Activated CD4-positive, alpha-beta T cell treated with anti-CD3 and anti-CD28 coated beads, Interleukin-2, amount 50 U/mL, for 16 hours (primary cell): ENCODE measurements at regions not wholly inside any gene's neighbourhood (a gene's known extent, or its start where the extent isn't known, plus 50 kb on each side); places are given as distances from the start of the nearest gene placed in this dataset.

Experiments
- DNase-seq: peaks from one replicate; pipeline ENCODE4 v3.0.0-alpha.2; 2020

DNA sequence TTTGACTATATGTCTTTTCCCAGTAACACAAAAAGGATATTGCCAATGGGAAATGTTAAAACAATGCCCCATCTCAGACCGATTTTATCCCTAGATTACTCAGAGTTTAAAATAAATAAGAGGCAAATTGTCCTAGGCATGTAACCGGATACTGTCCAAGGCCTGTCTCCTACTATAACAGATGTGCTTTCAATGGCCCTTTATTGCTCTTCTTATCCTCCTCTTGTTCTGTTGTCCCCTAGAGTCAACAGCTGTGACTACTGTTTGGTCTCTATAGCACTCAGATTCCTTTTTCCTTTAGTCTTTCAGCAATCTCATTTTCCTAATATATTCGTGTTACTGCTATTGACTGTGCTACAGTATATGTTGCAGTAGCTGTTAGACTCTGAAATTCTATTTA is 66.8 kb upstream of the PLS3 start:
- DNase-seq, result no peak

DNA sequence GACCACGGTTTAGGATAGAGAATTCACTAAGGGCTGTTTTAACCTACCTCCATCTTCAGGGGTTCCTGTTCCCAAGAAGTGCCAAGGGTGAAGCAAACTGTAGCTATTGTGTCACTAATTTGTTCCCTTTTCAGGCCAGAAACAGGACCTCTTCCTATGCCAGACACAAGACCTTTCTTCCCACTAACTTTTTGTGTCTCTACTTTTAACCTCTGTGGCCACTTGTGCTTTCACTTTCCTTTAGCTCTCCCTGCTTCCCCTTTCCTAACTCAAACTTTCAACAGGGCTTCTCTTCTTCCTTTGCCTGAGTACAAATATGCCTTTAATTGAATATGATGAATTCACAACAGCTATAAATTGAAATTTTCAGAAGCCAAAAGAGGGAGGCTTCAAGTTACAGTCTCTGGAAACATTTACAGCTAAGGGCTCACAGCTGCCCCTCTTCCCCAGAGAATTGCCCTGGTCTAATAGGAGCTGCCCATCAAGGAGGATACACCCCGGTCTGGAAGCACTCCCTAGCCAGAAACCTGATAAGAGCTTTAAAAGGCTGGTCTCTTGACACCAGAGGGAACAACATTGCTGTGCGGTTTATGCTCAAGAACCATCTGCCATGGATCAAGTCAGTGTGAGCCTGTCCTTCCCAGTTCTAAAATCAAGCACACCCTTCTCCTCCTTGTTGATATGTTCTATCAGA is 61.7 kb upstream of the PLS3 start:
- DNase-seq, result no peak

GRCh38 chrX:115503099-115503498 is 57.9 kb upstream of the PLS3 start:
- no peak for DNase-seq

GRCh38 chrX:115504167-115504566 is 56.8 kb upstream of the PLS3 start:
- DNase-seq, result no peak
